HG02870 (cell line): ENCODE measurements at regions not wholly inside any gene's neighbourhood (a gene's known extent, or its start where the extent isn't known, plus 50 kb on each side); places are given as distances from the start of the nearest gene placed in this dataset.

Source experiments
- ATAC-seq: cut with Tn5 transposase; IDR thresholded peaks from one replicate; pipeline ENCODE4 v1.9.1; 2021; ENCODE audit warnings: mild to moderate bottlenecking, moderate library complexity; ENCODE audit not compliant: unreplicated experiment

DNA sequence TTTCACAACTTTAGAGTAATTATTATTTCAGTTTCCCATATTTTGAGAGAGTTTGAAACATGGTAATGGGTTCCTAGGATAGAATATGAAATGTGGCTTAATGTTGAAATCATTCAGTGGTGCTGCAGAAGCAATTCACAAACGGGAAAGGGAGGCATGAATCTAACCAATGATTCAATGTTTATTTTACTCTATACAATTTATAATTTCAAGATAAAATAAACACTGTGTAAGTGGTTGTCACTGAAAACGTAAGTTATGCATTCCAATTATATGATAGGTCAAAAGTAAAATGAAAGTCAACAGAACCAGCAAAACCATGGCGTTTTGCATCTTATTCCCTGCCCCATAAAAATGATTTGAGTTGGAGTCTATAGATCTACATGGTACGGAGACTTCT lies 1207.1 kb upstream of the CDH18 start:
- no peak for ATAC-seq

DNA sequence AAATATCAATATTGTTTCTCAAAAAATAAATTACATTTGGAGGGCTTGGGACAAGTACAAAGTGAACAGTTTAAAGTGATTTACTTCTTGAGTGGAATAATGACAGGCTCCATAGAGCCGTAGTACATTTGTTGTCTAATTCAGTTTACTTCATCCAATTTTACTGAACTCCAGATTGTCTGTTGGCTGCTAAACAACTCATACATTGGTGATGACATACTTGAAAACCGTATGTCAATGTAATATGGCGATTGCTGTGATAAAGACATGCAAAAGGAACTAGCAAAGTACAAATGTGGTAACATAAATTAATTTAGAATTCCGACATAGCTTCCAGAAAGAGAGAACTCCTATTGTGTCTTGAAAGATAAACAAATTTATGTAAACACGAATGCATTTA lies 1197.5 kb upstream of the CDH18 start:
- no peak for ATAC-seq

DNA sequence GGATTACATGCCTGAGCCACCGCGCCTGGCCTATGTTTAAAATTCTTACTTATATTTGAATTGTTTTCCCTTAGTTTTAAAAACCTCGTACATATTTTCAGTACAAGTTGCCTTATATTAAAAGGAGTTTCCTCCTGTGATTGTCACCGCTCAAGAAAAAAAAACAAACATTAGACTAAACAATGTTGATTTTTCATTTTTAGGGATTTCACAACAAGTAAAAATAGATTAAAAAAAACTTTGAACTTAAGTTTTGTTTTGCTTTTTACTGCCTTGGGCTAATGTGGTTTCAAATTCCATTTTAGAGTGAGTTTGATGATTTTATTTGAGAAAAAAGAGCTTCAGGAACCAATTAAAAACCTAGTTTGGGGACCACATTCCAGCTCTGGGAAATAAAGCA lies 1196.6 kb upstream of the CDH18 start:
- no peak for ATAC-seq

DNA sequence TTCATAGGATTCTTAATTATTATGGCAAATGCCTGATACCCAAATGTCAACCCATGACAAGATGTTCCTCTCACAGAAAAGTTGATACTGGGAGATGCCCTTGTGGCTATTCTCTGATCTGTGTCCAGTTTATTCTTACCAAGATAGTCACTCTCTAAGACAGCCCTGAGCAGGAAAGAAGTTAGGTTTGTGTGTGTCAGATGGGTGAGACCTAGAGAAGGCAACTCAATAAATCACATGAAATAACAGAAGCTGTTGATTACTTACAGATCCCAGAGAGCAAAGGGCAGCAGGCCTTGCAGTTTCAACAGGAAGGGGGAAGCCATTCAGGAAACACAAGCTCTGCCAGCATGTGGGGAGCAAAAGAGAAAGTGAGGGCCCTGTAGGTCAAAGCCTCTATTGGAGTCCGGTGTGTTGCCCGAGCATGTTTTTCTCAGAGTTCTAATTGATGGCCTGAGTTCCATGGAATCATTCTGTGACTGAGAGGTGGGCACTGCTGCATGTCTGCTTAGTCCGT lies 1193.7 kb upstream of the CDH18 start:
- ATAC-seq = no peak

DNA sequence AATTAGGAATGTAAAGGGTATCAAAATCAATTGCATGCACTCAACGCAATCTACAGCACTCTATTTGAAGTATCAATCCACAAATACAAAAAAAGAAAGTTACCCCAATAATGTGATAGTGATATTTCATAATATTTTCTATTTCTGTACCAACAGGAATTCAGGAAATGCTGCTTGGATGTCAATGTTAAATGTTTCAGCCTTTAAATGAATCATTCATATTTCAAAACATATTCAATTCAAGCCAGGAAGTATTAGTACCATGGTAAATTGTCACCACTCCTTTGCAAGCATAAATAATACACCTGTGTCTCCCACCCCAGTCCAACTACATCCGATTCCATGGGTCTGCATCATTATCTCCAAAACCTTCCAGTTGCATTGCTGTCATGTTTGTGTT lies 1185.5 kb upstream of the CDH18 start:
- ATAC-seq = no peak

DNA sequence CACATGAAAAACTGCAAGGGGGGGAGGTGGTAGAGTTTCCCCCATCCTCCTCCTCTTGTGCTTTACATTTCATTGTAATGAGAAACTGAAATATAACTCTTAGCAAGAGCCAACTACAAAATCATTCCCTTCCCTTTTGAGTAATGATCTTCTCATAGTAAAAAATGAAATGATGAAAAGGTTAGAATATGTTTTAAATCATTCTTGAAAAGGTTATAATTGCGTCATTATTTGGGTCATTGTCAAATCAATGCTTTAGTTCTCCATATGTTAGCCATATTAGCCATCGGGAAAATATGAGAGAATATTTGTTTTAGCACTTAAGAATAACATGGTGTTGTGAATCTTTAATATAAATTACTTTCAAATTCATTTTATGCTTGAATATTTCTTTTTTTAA lies 1185.0 kb upstream of the CDH18 start:
- no peak for ATAC-seq

DNA sequence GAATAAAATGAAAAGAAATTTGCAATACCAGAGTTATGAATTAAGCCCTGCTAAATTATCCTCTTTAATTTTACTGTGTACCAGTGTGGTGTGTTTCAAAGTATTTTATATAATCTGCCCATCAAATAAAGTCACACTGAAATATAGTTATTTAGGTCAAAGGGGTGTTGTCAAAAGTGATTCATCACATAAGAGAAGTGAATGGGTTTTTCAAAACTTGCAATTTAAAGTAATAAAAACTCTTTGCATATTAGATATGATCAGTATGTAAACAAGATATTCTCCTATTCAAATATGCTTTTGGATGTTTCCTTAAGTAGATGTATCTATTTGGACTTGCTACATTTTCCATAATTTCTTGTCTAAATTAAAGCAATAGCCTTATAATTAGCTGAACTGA lies 1183.0 kb upstream of the CDH18 start:
- ATAC-seq = no peak

- ATAC-seq = no peak
Observed at GRCh38 chr5:21168557-21168956, 1180.6 kb upstream of the CDH18 start.

DNA sequence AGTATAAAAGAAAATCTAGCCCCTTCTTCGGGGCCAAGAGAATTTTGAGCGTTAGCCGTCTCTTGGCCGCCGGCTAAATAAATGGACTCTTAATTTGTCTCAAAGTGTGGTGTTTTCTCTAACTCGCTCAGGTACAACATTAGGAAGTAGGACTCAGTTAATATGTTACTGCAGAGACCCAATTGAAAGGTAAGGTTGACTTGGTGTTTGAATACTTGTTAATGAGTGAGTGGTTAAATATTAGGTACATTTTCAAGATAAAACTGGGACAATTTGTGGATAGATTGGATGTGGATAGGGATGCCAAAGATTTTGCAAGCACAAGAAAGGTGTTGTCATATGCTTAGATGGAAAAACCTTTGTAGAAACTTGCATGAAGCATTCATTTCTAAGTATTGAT lies 1177.3 kb upstream of the CDH18 start:
- ATAC-seq = no peak

DNA sequence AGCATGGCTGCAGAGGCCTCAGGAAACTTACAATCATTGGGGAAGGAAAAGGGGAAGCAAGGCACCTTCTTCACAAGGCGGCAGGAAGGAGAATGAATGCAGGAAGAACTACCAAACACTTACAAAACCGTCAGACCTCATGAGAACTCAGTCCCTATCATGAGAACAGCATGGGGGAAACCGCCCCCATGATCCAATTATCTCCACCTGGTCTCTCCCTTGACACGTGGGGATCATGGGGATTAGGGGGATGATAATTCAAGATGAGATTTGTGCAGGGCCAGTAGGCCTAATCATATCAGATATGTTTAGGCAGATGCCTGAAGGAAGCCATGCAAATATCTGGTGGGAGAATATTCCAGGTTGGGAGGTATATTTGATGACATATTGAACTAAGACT lies 1176.4 kb upstream of the CDH18 start:
- no peak for ATAC-seq

- ATAC-seq = no peak
Observed at GRCh38 chr5:21159510-21160059, 1171.6 kb upstream of the CDH18 start.

GRCh38 chr5:21154526-21154925 lies 1166.5 kb upstream of the CDH18 start:
- no peak for ATAC-seq

- no peak for ATAC-seq
Observed at GRCh38 chr5:21152611-21153010, 1164.6 kb upstream of the CDH18 start.

GRCh38 chr5:21145376-21145775 lies 1157.4 kb upstream of the CDH18 start:
- ATAC-seq = no peak

- no peak for ATAC-seq
Observed at GRCh38 chr5:21143686-21144085, 1155.7 kb upstream of the CDH18 start.

GRCh38 chr5:21142791-21143190 lies 1154.8 kb upstream of the CDH18 start:
- no peak for ATAC-seq

DNA sequence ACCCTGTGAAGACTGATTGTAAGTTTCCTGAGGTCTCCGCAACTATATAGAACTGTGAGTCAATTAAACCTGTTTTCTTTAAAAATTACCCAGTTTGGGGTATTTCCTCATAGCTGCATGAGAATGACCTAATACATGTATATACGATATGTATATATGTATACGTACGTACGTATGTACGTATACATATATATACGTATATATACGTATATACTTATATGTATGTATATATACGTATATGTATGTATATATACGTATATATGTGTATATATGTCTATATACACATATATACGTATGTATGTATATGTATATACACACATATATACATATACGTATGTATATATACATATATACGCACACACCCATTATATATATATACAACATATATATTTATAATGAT lies 1153.0 kb upstream of the CDH18 start:
- no peak for ATAC-seq

GRCh38 chr5:21126236-21126635 lies 1138.2 kb upstream of the CDH18 start:
- no peak for ATAC-seq

DNA sequence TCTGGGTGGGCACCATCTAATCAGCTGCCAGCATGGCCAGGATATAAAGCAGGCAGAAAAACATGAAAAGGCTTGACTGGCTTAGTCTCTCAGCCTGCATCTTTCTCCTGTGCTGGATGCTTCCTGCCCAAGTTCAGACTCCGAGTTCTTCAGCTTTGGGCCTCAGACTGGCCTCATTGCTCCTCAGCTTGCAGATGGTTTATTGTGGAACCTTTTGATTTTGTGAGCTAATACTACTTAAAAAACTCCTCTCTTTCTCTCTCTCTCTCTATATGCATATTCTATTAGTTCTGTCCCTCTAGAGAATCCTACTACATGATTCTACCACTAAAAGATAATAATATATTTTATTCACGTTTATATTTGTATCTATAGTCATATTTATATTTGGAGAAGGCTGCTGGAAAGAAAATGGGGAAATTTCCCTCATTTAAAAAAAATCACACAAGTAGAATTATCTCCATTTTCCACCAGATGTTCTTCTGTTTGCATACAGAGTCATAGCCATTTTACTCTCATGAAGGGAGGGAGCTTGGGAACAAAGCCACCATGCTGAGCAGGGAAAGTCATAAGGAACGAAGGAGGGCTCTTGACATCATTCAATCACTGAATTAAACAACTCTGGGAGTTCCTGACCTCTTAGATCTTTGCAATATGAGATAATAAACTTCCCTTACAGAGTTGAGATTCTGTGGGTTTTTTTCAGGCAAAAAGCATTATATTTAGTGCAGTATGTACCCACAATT lies 1137.4 kb upstream of the CDH18 start:
- ATAC-seq = no peak

- no peak for ATAC-seq
Observed at GRCh38 chr5:21121213-21121612, 1133.2 kb upstream of the CDH18 start.

- no peak for ATAC-seq
Observed at GRCh38 chr5:21097661-21098060, 1109.7 kb upstream of the CDH18 start.

- ATAC-seq = no peak
Observed at GRCh38 chr5:21094619-21095018, 1106.6 kb upstream of the CDH18 start.

GRCh38 chr5:21087766-21088165 lies 1099.8 kb upstream of the CDH18 start:
- no peak for ATAC-seq
